Testis (tissue), 2 donors: ENCODE measurements at regions not wholly inside any gene's neighbourhood (a gene's known extent, or its start where the extent isn't known, plus 50 kb on each side); places are given as distances from the start of the nearest gene placed in this dataset.
"Not testable (repeated sequence)": the region's sequence is repeated elsewhere in the genome, so short reads cannot be mapped to it uniquely, and the experiment has no call there.

Experiments used
- DNase-seq: peaks from one replicate; pipeline ENCODE4 v3.0.0-alpha.2; 2019
- H3K27ac ChIP-seq, 2 donors: fragments of 200-600 bp; sonication (generic); one replicate each; pipeline ENCODE4 v1.5.1; 2019
- H3K27me3 ChIP-seq: fragments of 200-600 bp; sonication (generic); one replicate; pipeline ENCODE4 v1.5.1; 2019
- H3K36me3 ChIP-seq: fragments of 200-600 bp; sonication (generic); one replicate; pipeline ENCODE4 v1.5.1; 2017; ENCODE audit warnings: low read depth; ENCODE audit errors: missing control alignments
- H3K4me1 ChIP-seq: fragments of 200-600 bp; sonication (generic); one replicate; pipeline ENCODE4 v1.5.1; 2019
- H3K4me3 ChIP-seq, 2 donors: fragments of 200-600 bp; sonication (generic); one replicate each; pipeline ENCODE4 v1.5.1; 2017 to 2019
- H3K9me3 ChIP-seq: fragments of 200-600 bp; sonication (generic); one replicate; pipeline ENCODE4 v1.5.1; 2017
- POLR2A ChIP-seq: fragments of 450-650 bp; IDR thresholded peaks from one replicate; pipeline ENCODE4 v1.6.1; 2017; ENCODE audit warnings: antibody characterized with exemption, mild to moderate bottlenecking, moderate library complexity
- WGBS, 2 donors: methylation state at CpG; one replicate each; pipeline ENCODE4 v1.1.5; 2018; 5-methylcytosine and 5-hydroxymethylcytosine counted together
- intact Hi-C: fragments of 100-400 bp; cut with DNase I; formaldehyde crosslinking; loops from one replicate; pipeline ENCODE4 v1.15.1; 2023; ENCODE audit warnings: low total_unique reads
- TF ChIP-seq, protein P1 (sequence below), 3 experiments: fragments of 450-650 bp in 2 of 3; fragments of 200-600 bp in 1 of 3; sonication (generic) in 1 of 3; IDR thresholded peaks; one replicate each; pipeline ENCODE4 v1.5.1; 2016 to 2019; ENCODE audit warnings: antibody characterized with exemption in 3 of 3, mild to moderate bottlenecking in 2 of 3, moderate library complexity in 1 of 3

DNA sequence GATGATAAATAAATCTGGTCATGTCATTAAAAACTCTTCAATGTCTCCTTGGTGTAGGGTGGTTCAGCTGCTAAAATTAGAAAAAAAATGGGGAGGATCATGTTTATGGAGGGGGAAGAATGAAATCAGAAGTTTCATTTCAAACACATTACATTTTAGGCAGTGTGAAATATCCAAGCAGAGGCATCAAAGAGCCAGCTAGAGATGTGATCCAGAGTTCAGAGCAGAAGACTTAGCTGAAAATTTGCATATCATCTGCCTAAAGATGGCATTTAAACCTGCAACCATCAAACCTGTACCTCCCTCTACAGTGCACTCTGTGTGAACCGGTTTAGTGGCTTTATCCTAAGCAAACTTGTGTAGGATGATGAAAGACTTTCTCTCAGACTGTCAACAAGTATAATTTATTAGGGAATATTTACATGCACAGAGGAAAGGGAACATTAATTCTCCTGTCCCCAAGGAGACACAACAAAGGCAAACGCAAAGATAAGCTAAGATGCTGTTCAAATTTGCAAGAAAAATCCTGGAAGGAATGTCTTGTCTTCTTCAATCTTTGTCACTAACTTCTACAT lies 84.8 kb upstream of the PLEKHG1 start:
- Histone ChIP-seq H3K36me3 (no peaks in the 10 kb centered on the region), H3K4me3 (no peak overlapping the region), H3K27ac (no peak overlapping the region), H3K9me3 (no peaks in the 10 kb centered on the region), H3K4me1 (no peaks in the 10 kb centered on the region), H3K27me3 (no peaks in the 10 kb centered on the region)
- intact Hi-C loops: no loop called here
- DNase-seq: no peak
- WGBS, 2 donors: 77 to 80% methylated on average over 2 of the region's 2 CpGs
- TF ChIP-seq, protein P1, sequence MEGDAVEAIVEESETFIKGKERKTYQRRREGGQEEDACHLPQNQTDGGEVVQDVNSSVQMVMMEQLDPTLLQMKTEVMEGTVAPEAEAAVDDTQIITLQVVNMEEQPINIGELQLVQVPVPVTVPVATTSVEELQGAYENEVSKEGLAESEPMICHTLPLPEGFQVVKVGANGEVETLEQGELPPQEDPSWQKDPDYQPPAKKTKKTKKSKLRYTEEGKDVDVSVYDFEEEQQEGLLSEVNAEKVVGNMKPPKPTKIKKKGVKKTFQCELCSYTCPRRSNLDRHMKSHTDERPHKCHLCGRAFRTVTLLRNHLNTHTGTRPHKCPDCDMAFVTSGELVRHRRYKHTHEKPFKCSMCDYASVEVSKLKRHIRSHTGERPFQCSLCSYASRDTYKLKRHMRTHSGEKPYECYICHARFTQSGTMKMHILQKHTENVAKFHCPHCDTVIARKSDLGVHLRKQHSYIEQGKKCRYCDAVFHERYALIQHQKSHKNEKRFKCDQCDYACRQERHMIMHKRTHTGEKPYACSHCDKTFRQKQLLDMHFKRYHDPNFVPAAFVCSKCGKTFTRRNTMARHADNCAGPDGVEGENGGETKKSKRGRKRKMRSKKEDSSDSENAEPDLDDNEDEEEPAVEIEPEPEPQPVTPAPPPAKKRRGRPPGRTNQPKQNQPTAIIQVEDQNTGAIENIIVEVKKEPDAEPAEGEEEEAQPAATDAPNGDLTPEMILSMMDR (IDR thresholded peaks at IDR 0.05): no peak
- TF ChIP-seq POLR2A: no peak

DNA sequence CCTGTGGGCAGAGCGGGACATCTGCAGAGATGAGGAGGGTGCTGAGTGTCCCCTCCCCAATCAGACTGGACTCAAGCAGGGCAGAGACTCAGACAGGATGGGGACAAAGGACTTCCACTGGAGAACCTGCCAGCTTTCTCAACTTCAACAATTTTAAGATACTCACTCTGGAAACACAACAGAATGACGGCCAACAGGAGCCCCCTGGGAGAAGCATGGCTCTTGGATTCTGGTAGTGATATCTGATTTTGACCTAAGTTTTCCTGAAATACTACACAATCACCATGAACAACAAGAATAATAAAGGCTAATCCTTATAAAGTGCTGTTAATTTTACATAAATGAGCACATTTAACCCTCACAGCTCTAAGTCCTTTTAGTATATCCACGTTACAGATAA lies 83.5 kb upstream of the PLEKHG1 start:
- TF ChIP-seq POLR2A: no peak
- TF ChIP-seq, protein P1 (IDR thresholded peaks at IDR 0.05): no peak
- Histone ChIP-seq H3K27ac (no peak overlapping the region), H3K4me3 (no peak overlapping the region), H3K27me3 (no peaks in the 10 kb centered on the region), H3K4me1 (no peaks in the 10 kb centered on the region), H3K9me3 (no peaks in the 10 kb centered on the region), H3K36me3 (no peaks in the 10 kb centered on the region)
- WGBS, 2 donors: 85 to 97% methylated on average over 3 of the region's 3 CpGs
- intact Hi-C loops: no loop called here
- no peak for DNase-seq

DNA sequence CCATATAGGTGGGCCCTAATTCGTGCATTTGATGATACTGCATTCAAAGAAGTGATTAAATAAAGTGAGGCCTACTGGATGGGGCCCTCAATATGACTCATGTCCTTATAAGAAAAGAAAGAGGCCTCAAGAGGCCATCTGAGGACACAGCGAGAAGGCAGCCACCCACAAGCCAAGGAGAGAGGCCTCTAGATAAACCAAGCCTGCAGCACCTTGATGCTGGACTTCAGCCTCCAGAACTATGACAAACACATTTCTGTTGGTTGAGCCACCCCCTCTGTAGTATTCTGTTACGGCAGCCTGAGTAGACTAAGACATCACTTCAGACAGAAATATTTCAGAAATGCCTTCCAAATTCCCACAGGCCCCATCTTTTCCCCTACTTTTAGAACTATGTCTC lies 82.5 kb upstream of the PLEKHG1 start:
- intact Hi-C loops: no loop called here
- no peaks in the 10 kb centered on the region for H3K27me3 ChIP-seq
- 92 to 96% methylated on average over 3 of the region's 3 CpGs for WGBS, 2 donors
- H3K36me3 ChIP-seq: no peaks in the 10 kb centered on the region
- TF ChIP-seq, protein P1 (IDR thresholded peaks at IDR 0.05): no peak
- TF ChIP-seq POLR2A: no peak
- DNase-seq: no peak
- H3K27ac ChIP-seq: no peak overlapping the region
- no peaks in the 10 kb centered on the region for H3K4me1 ChIP-seq
- no peak overlapping the region for H3K4me3 ChIP-seq
- no peaks in the 10 kb centered on the region for H3K9me3 ChIP-seq

DNA sequence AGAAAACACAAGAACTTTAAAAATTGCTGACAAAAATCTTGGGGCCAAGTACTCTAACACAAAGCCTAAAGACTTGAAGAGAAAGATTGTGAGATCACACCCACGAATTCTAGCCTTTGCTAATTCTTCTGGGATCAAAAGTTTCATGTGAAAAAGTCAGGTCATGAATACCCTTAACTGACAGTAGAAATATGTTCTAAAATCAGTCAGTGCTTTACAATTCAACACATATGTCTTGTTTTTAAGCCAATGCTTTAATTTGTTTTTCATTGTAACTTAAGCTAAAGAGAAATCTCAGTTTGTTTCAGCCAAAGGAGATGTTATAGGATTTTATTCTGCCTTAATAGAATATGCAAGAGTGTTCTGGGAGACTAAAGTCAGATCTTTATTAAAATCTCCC lies 78.2 kb upstream of the PLEKHG1 start:
- H3K36me3 ChIP-seq: no peaks in the 10 kb centered on the region
- DNase-seq: no peak
- no peak overlapping the region for H3K27ac ChIP-seq
- no peaks in the 10 kb centered on the region for H3K4me1 ChIP-seq
- H3K27me3 ChIP-seq: no peaks in the 10 kb centered on the region
- H3K4me3 ChIP-seq: no peak overlapping the region
- intact Hi-C loops: no loop called here
- H3K9me3 ChIP-seq: no peaks in the 10 kb centered on the region
- WGBS, 2 donors: 79 to 94% methylated on average over 1 of the region's 1 CpG
- no peak for TF ChIP-seq POLR2A

DNA sequence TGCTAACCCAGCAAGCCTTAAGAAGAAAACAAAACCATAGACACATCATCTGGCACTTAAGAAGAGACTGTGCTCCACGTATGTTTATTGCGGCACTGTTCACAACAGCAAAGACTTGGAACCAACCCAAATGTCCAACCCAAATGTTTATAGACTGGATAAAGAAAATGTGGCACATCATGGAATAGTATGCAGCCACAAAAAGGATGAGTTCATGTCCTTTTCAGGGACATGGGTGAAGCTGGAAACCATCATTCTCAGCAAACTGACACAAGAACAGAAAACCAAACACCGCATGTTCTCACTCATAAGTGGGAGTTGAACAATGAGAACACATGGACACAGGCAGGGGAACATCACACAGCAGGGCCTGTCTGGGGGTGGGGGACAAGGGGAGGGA lies 76.5 kb upstream of the PLEKHG1 start:
- intact Hi-C loops, H3K27me3 ChIP-seq, H3K27ac ChIP-seq, H3K4me3 ChIP-seq, H3K9me3 ChIP-seq, H3K4me1 ChIP-seq, DNase-seq, H3K36me3 ChIP-seq: not testable (repeated sequence)
- WGBS, 2 donors: 94 to 97% methylated on average over 3 of the region's 3 CpGs

DNA sequence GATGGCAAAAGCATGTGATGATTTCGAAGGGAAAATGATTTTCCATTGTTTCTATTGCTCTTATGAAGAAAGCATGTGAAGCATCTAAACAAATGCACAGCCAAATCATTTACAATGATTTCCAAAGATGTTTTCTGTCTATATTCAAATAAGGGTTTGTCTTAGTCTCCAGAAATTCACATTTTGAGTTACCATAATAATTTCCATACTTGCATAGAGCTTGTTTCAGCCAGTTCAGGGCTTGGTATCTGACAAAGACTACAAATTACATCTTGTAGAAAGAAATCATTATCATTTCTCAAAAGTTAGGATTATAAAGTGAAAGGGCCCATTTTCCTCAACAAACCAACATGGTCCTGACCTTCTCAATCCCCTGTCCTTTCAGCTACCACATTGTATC lies 74.4 kb upstream of the PLEKHG1 start:
- Histone ChIP-seq H3K27me3 (no peaks in the 10 kb centered on the region), H3K4me3 (no peak overlapping the region), H3K9me3 (no peaks in the 10 kb centered on the region), H3K4me1 (peaks cover 4% of the 10 kb centered on the region), H3K27ac (no peak overlapping the region), H3K36me3 (no peaks in the 10 kb centered on the region)
- intact Hi-C loops: no loop called here
- no peak for DNase-seq
- WGBS, 2 donors: 96 to 100% methylated on average over 1 of the region's 1 CpG
- no peak for TF ChIP-seq POLR2A
